Lung (tissue), 11 donors: ENCODE measurements at regions not wholly inside any gene's neighbourhood (a gene's known extent, or its start where the extent isn't known, plus 50 kb on each side); places are given as distances from the start of the nearest gene placed in this dataset.

Source experiments
- ATAC-seq: fragments of 200-7000 bp; cut with Tn5 transposase; one replicate; pipeline ENCODE4 v1.9.1; 2020; ENCODE audit warnings: moderate number of reproducible peaks; ENCODE audit not compliant: insufficient read depth, low FRiP score
- DNase-seq, 3 donors: peaks; one replicate each; pipeline ENCODE4 v3.0.0-alpha.2; 2013 to 2017
- H3K27ac ChIP-seq, 2 donors: one replicate each; pipeline ENCODE4 v1.5.1; 2013; ENCODE audit warnings: mild to moderate bottlenecking in 2 of 2, moderate library complexity in 2 of 2, control low read depth in 1 of 2, inconsistent platforms in 1 of 2, low read depth in 1 of 2, low read length in 1 of 2
- H3K27me3 ChIP-seq, 3 donors: one replicate each; pipeline ENCODE4 v1.5.1; 2013; ENCODE audit warnings: low read length in 2 of 3; ENCODE audit not compliant: control insufficient read depth in 3 of 3, insufficient read depth in 3 of 3
- H3K36me3 ChIP-seq, 4 donors: one replicate each; pipeline ENCODE4 v1.5.1; 2013; ENCODE audit warnings: low read length in 4 of 4, mild to moderate bottlenecking in 1 of 4, moderate library complexity in 1 of 4; ENCODE audit not compliant: control insufficient read depth in 4 of 4, insufficient read depth in 4 of 4
- H3K4me1 ChIP-seq, 5 donors: one replicate each; pipeline ENCODE4 v1.5.1; 2013; ENCODE audit warnings: low read length in 5 of 5, mild to moderate bottlenecking in 2 of 5, moderate library complexity in 1 of 5; ENCODE audit not compliant: control insufficient read depth in 5 of 5, insufficient read depth in 5 of 5
- H3K4me3 ChIP-seq: one replicate; pipeline ENCODE4 v1.5.1; 2013; ENCODE audit warnings: mild to moderate bottlenecking, control low read depth, moderate library complexity
- H3K9ac ChIP-seq, 2 donors: one replicate each; pipeline ENCODE4 v1.5.1; 2013; ENCODE audit warnings: low read length in 2 of 2, control low read depth in 1 of 2; ENCODE audit not compliant: insufficient read depth in 1 of 2
- H3K9me3 ChIP-seq, 4 donors: one replicate each; pipeline ENCODE4 v1.5.1; 2013; ENCODE audit warnings: low read length in 3 of 4, mild to moderate bottlenecking in 1 of 4, moderate library complexity in 1 of 4; ENCODE audit not compliant: control insufficient read depth in 4 of 4, insufficient read depth in 3 of 4
- CTCF ChIP-seq: IDR thresholded peaks from 2 replicates; pipeline ENCODE4 v1.5.1; 2012; ENCODE audit warnings: mild to moderate bottlenecking; ENCODE audit errors: control extremely low read depth, extremely low read depth
- WGBS, 2 donors: extraction: QIAGEN DNeasy Blood & Tissue Kit; methylation state at CpG; one replicate each; pipeline ENCODE4 v1.1.7; 2013; 5-methylcytosine and 5-hydroxymethylcytosine counted together
- donor health status: control.
- donor health status: control.
- donor health status: Bipolar disorder and iron deficiency.
- donor health status: healthy.
- donor health status: DM: yes; HTN: yes; CAD: no.

GRCh38 chr11:15695096-15695721 is 580.5 kb downstream of the INSC start:
- peaks cover 0 to 2% (median 1%) of the 10 kb centered on the region in 4 donors for H3K9me3 ChIP-seq
- ATAC-seq, result no peak
- no peak overlapping the region for H3K4me3 ChIP-seq
- WGBS, 2 donors, result 58 to 60% methylated on average over 3 of the region's 3 CpGs
- DNase-seq, result no peak
- H3K27ac ChIP-seq, result no peak overlapping the region
- peaks cover 0 to 2% (median 0%) of the 10 kb centered on the region in 5 donors for H3K4me1 ChIP-seq
- no peak overlapping the region for H3K9ac ChIP-seq
- TF ChIP-seq CTCF, result no peak
- no peaks in the 10 kb centered on the region for H3K27me3 ChIP-seq
- no peaks in the 10 kb centered on the region for H3K36me3 ChIP-seq

GRCh38 chr11:15696069-15696468 is 581.3 kb downstream of the INSC start:
- Histone ChIP-seq H3K36me3 (no peaks in the 10 kb centered on the region), H3K27me3 (no peaks in the 10 kb centered on the region), H3K27ac (no peak overlapping the region), H3K9ac (no peak overlapping the region), H3K9me3 (peaks cover 0 to 2% (median 1%) of the 10 kb centered on the region in 4 donors), H3K4me1 (no peaks in the 10 kb centered on the region), H3K4me3 (no peak overlapping the region)
- WGBS, 2 donors, result 76 to 93% methylated on average over 3 of the region's 3 CpGs
- no peak for ATAC-seq
- TF ChIP-seq CTCF, result no peak
- no peak for DNase-seq

DNA sequence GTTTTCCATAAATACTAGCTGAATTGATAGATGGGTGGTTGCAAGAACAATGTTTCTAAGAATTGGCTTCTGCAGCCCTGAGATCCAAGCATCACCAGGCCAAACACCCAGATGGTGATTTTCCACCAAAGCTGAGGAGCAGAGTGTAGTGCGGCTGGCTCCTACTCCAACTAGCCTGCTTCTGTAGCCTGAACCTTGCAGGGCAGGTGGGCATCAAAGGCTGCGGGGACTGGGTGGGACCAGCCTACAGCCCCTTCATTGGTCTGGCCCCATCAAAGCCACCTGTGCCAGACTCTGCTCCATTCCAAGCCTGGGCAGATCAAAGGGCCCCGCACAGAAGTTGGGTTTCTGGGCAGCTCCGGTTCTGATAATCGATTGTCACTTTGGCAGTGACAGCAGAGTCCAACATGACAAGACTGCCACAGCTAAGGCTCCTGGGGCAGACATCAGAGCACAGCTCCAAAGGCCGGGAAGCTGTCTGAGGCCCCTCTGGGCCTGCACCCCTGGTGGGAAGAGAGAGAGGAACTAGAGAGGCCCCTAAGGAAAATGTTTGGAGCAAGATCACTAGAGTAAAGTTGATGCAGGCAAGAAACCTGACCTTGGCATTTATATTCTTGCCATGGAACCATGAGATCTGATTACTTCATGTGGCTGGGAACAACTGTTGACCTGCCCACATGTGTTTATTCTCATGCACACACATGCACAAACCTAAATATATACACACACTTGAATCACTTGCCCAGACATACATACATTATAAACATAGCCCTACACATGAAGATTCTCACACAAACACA is 582.9 kb downstream of the INSC start:
- H3K4me1 ChIP-seq, result no peaks in the 10 kb centered on the region
- H3K36me3 ChIP-seq, result no peaks in the 10 kb centered on the region
- no peaks in the 10 kb centered on the region for H3K27me3 ChIP-seq
- ATAC-seq (no peak), DNase-seq (no peak)
- H3K4me3 ChIP-seq, result no peak overlapping the region
- 92 to 96% methylated on average over 6 of the region's 6 CpGs for WGBS, 2 donors
- no peak overlapping the region for H3K9ac ChIP-seq
- no peak overlapping the region for H3K27ac ChIP-seq
- no peak for TF ChIP-seq CTCF
- H3K9me3 ChIP-seq, result peaks cover 0 to 1% (median 0%) of the 10 kb centered on the region in 4 donors
